ENCODE measurements at regions not wholly inside any gene's neighbourhood (a gene's known extent, or its start where the extent isn't known, plus 50 kb on each side); places are given as distances from the start of the nearest gene placed in this dataset.
A peak's percentile ranks its signal among the peaks of the same experiment; 100 is the strongest.

GRCh38 chr13:44120849-44121755 is 241.4 kb downstream of the LACC1 start:
- DNase-seq (ENCODE audit: low read depth) = no peak
- TF ChIP-seq CTCF (conservative IDR thresholded peaks at IDR 0.05; ENCODE audit: low read length) = no peak

DNA sequence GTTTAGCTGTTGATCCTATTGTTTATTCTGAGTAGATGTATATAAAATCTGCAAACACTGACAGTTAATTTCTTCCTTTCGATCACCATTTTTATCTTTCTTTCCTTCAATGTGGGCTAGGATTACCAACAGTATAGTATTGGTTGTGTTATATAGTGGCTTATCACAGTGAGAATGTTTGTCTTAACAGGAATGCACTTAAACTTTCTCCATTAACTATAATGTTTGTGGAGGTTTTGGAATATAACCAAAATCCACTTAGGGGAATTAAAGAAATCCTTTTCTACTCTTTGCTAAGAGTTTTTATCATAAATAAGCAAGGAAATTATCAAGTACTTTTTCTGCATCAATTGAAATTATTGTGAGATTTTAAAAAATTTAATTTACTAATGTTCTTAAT is 244.6 kb downstream of the LACC1 start:
- TF ChIP-seq CTCF (conservative IDR thresholded peaks at IDR 0.05; ENCODE audit: low read length) = no peak
- H3K4me3 ChIP-seq (ENCODE audit: low read length) = no peak overlapping the region
- no peak for DNase-seq (ENCODE audit: low read depth)

More at GRCh38 chr13:44120849-44121755, 241.4 kb downstream of the LACC1 start:
- H3K4me3 ChIP-seq (ENCODE audit: low read length) = no peak overlapping the region

DNA sequence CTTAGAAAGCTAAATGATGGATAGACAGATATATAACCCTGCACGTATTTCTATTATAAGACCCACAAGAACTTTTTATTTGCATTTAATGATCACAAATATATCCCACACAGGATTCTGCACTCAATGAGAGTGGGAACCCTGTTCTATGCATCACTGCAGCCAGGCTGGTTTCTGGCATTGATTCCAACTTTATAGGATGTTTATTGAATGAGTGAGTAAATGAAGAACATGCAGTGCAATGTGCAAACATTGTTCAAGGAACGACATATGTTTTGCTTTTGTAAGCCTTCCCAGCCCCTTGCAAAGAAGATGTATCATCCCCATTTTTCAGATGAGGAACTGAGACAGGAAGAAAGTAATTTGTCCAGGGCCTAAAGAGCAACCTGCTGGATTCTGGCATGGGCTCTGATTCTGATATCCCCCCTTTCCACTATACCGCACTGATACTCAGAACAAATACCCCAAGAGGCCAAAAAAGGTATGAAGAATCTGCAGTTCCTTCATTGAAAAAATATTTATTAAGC is 246.3 kb downstream of the LACC1 start:
- no peak overlapping the region for H3K4me3 ChIP-seq (ENCODE audit: low read length)

GRCh38 chr13:44128552-44129001 is 245.0 kb upstream of the SERP2 start:
- H3K4me3 ChIP-seq (ENCODE audit: low read length) = no peak overlapping the region
- DNase-seq (ENCODE audit: low read depth) = peak; percentile 79
- peak; percentile 17 for TF ChIP-seq CTCF (conservative IDR thresholded peaks at IDR 0.05; ENCODE audit: low read length)

More for the DNA sequence above, 246.3 kb downstream of the LACC1 start:
- TF ChIP-seq CTCF (conservative IDR thresholded peaks at IDR 0.05; ENCODE audit: low read length) = no peak
- DNase-seq (ENCODE audit: low read depth) = peak; percentile 37

GRCh38 chr13:44129418-44129817 is 244.2 kb upstream of the SERP2 start:
- no peak for TF ChIP-seq CTCF (conservative IDR thresholded peaks at IDR 0.05; ENCODE audit: low read length)

DNA sequence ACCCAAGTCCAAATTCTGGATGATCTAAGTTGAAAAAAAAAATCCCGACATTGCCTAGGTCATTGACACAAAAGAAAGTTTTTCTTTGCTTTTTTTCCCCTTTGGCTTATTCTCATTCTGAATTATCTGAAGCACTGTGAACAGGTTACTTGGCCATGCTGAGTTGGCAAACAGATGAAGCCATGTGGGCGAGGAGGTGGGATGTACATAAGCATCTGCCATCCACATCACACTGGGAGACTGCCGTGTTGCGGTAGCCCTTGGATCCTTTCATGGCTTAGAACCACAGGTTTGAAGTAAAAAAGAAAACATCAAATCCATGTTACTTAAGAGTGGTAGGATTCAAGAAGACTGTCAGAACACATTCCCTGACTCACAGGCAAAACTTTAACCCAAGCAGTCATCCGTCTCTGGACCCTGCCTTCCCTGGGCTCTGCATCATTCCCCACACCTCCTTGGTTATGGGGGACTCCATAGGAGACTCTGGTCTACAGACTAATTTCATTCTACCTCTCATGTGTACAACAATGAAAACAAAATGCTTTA is 242.5 kb upstream of the SERP2 start:
- no peak overlapping the region for H3K4me3 ChIP-seq (ENCODE audit: low read length)
- DNase-seq (ENCODE audit: low read depth) = no peak
- no peak for TF ChIP-seq CTCF (conservative IDR thresholded peaks at IDR 0.05; ENCODE audit: low read length)

More at GRCh38 chr13:44129418-44129817, 244.2 kb upstream of the SERP2 start:
- no peak overlapping the region for H3K4me3 ChIP-seq (ENCODE audit: low read length)
- DNase-seq (ENCODE audit: low read depth) = no peak

Measured in AG10803 (cell line).